ENCODE measurements at regions not wholly inside any gene's neighbourhood (a gene's known extent, or its start where the extent isn't known, plus 50 kb on each side); places are given as distances from the start of the nearest gene placed in this dataset.

GRCh38 chr21:27380303-27380702, 413.4 kb upstream of the ADAMTS5 start:
- DNase-seq (ENCODE audit: low read depth, low spot score) (no peak), ATAC-seq (no peak)
- intact Hi-C loops (cut with micrococcal nuclease; ENCODE audit: unreplicated experiment) (no loop called here), in situ Hi-C loops (cut with HindIII; ENCODE audit: low pct_unique_long_range_greater_than_20kb, low sequenced_read_pairs) (no loop called here)
- Histone ChIP-seq H3K27ac (ENCODE audit: low read length) (no peak overlapping the region), H3K4me1 (ENCODE audit: control insufficient read depth, insufficient read depth, low read length) (no peaks in the 10 kb centered on the region), H3K9me3 (ENCODE audit: control insufficient read depth, insufficient read depth, low read depth, low read length) (no peaks in the 10 kb centered on the region), H3K27me3 (ENCODE audit: control insufficient read depth, insufficient read depth, low read length) (no peaks in the 10 kb centered on the region), H3K4me3 (ENCODE audit: low read depth in 2 of 2, low read length in 2 of 2) (no peak overlapping the region), H3K36me3 (ENCODE audit: control insufficient read depth, insufficient read depth, low read length) (no peaks in the 10 kb centered on the region)
- BruUV-seq (replicated peaks) = no TSS peak
- POLR2A ChIA-PET = no interaction called here
- TF ChIP-seq POLR2AphosphoS5 (IDR thresholded peaks at IDR 0.05; ENCODE audit: low read depth, low read length) = no peak
- no peak for TF ChIP-seq CTCF (IDR thresholded peaks at IDR 0.05)
- TF ChIP-seq REST (IDR thresholded peaks at IDR 0.05; ENCODE audit: insufficient read depth in 1 of 2, low read depth in 2 of 2, low read length in 1 of 2) = no peak
- TF ChIP-seq TCF7L2 (IDR thresholded peaks at IDR 0.05; ENCODE audit: low read depth, low read length) = no peak
- no peak for TF ChIP-seq SIN3A (IDR thresholded peaks at IDR 0.05; ENCODE audit: borderline replicate concordance, insufficient read depth, low read depth, low read length)
- CTCF ChIA-PET = no interaction called here

GRCh38 chr21:27379354-27379753, 412.5 kb upstream of the ADAMTS5 start:
- no peaks in the 10 kb centered on the region for H3K27me3 ChIP-seq (ENCODE audit: control insufficient read depth, insufficient read depth, low read length)
- no peaks in the 10 kb centered on the region for H3K4me1 ChIP-seq (ENCODE audit: control insufficient read depth, insufficient read depth, low read length)
- intact Hi-C loops (cut with micrococcal nuclease; ENCODE audit: unreplicated experiment) (no loop called here), in situ Hi-C loops (cut with HindIII; ENCODE audit: low pct_unique_long_range_greater_than_20kb, low sequenced_read_pairs) (no loop called here)
- no peaks in the 10 kb centered on the region for H3K36me3 ChIP-seq (ENCODE audit: control insufficient read depth, insufficient read depth, low read length)
- ATAC-seq (no peak), DNase-seq (ENCODE audit: low read depth, low spot score) (no peak)
- no TSS peak for BruUV-seq (replicated peaks)
- no peak overlapping the region for H3K4me3 ChIP-seq (ENCODE audit: low read depth in 2 of 2, low read length in 2 of 2)
- TF ChIP-seq POLR2AphosphoS5 (IDR thresholded peaks at IDR 0.05; ENCODE audit: low read depth, low read length) (no peak), TCF7L2 (IDR thresholded peaks at IDR 0.05; ENCODE audit: low read depth, low read length) (no peak), SIN3A (IDR thresholded peaks at IDR 0.05; ENCODE audit: borderline replicate concordance, insufficient read depth, low read depth, low read length) (no peak), REST (IDR thresholded peaks at IDR 0.05; ENCODE audit: insufficient read depth in 1 of 2, low read depth in 2 of 2, low read length in 1 of 2) (no peak), CTCF (IDR thresholded peaks at IDR 0.05) (no peak)
- no peak overlapping the region for H3K27ac ChIP-seq (ENCODE audit: low read length)
- ChIA-PET POLR2A (no interaction called here), CTCF (no interaction called here)
- H3K9me3 ChIP-seq (ENCODE audit: control insufficient read depth, insufficient read depth, low read depth, low read length) = no peaks in the 10 kb centered on the region
